AG08396 (cell line): ENCODE measurements at regions not wholly inside any gene's neighbourhood (a gene's known extent, or its start where the extent isn't known, plus 50 kb on each side); places are given as distances from the start of the nearest gene placed in this dataset.

Experiments
- DNase-seq: peaks from one replicate; pipeline ENCODE4 v3.0.0; 2012; ENCODE audit warnings: low spot score, mixed read lengths

DNA sequence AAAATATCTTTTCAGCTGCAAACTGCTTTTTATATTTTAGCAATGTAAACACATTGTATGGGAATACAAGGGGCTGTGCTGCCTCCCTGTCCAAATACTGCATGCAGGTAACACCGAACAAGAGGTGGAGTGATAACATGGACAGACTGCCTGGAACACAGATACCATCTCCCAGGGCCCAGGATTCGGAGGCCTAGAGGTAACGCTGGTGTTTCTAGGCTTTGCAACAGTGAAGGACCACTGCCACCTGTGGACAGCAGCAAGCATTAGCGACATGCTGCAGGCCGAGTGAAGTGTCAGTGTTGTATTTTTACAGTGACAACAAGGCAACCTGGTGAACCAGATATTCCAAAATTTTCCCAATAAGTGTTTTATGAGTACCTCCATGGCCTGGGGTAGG is 379.1 kb downstream of the DMRT2 start:
- no peak for DNase-seq

DNA sequence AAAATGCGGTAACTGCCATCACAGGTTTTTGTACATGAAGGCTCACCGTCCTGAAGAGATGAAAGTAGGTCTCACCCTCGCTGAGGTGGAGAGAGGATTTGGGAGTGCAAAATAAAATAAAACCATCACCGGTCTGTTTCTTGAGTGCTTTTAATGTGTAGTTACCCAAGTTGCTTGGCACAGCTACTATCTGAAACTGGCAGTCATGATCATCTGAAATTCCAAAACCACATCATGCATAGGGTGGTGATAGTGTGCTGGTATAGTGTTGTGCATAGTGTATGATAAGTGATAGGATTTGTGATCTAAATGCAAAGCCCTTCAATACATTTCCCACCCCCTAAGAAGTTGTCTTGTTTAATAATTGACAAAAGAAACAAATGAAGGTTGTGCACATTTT is 381.3 kb downstream of the DMRT2 start:
- DNase-seq, result no peak

DNA sequence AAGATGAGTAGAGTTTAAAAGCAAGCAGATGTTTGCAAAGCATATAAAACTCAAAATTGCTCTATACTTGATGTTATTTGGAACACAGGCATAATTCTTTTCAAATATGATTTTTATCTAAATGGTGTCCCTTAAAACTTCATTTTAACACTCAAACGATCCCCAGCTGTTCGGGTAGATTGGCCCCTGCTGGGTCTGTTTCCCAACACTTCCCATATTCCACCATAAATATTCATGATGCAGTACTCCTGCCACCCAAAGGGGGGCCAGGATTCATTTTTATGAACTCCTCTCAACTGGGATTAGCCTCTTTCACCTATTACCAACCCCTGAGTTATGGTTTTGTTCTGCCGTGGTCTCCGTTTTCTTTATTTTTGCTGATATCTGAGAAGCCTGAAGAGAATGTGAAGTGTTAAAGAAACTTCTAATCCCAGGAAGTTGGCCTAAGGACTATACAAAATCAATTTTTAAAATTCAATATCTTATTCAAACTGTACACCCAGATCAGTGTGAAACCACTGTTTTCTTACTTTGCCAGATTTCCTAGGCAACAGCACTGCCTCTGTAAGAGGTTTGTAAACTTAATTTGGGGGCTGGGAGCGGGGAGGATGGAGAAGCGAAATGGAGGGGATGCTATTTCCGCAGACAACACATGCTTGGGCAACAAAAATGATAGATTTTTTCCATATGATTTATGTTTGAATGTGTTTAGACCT is 384.1 kb downstream of the DMRT2 start:
- no peak for DNase-seq

DNA sequence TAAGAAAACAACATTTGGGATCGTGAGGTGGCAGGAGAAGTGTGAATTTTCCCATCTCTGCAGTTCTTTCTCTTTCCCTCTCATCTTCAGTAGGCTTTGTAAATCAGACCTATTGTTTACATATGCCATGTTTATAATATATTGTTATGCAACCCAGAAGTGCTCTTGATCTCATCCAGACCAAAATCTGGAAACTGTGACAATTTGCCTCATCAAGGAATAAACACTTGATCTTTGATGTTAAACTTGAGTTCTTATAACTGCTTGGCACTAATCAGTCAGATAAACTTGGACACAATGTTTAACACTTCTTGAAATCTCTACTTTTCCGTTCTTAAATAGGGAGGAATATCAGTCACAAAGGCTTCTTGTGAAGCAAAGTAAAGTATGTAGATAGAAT is 384.7 kb downstream of the DMRT2 start:
- no peak for DNase-seq

DNA sequence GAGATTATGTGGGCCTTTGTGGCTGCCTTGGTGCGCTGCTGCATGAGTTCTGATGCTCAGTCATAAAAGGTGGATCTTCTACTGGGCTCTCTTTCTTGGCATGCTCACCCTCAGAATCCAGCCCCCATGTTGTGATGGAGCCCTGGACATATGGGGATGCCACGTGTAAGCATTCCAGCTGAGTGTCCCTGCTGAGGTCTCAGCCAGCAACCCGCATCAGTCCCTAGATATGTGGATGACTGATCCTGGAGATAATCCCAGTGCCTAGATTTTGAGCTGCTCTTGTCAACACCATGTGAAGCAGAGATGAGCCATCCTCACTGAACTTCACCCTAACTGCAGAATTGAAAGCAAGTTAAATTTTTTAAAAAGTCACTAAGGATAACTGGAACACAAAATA is 390.1 kb downstream of the DMRT2 start:
- DNase-seq, result no peak

DNA sequence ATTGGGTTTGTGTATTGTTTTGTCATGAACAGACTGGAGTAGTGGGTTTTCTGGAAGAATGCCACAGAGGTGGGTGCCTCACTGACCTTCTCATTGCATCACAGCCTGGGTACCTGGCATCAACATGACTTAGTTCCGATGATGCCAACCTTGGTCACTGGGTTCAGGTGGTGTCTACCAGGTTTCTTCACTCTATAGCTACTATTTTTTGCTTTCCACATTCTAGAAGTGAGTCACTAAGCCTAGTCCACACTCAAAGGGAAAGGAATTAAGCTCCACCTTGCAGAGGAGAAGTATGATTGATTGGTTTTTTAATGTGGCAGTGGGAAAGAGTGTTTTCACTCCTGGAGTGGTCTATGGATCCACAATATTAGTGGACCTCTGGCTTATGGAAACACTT is 391.9 kb downstream of the DMRT2 start:
- no peak for DNase-seq

DNA sequence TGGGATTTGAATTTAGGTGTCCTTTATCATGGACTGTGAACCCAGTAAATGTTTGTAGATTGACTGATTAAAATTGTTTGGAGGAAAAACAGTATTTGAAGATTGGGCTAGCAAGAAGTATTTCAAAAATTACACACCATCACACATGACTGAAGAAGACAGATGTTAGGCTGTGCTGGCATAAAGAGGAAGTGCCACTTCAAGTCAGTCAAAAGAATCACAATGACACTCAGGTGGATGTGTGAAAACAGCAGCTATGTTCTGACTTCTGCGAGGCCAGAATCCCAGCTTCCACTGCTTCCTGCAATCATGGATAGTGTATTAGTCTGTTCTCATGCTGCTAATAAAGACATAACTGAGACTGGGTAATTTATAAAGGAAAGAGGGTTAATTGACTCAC is 393.3 kb downstream of the DMRT2 start:
- DNase-seq, result no peak

DNA sequence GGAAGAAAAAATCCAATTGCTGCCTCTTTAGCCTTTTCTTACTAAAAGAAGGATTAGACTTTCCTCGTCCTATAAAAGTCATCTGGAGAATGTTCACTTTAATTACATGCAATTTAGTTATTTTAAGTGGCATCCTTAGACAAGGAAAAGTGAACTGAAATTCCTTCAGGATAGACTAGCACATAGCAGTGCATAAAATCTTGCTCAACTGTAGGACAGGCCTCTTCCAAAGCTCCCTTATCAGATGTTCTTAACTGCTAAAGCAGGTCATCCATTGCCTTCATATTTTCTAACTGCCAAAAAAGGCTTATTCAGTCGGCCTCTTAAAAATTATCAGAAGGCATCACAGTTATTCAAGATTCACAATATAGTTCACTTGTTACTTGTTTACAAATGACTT is 396.5 kb downstream of the DMRT2 start:
- no peak for DNase-seq

DNA sequence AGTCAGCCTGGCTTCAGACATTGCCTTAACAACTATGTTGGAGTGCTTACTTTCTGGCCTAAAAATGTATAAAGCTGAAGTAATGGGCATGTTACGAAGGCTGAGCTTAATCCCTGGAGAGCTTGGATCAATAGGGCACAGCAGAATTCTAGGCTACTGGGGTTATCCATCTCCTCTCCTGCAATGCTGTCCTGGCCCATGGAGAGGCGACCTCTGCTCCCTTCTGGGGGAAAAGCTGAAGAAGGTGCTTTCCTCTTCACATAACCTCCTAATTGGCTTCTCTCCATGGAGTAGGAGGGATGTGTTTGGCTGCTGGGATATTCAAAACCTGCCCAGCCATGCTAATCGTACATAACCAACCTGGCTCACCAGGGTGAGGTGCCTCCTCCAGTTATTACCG is 403.5 kb downstream of the DMRT2 start:
- no peak for DNase-seq

DNA sequence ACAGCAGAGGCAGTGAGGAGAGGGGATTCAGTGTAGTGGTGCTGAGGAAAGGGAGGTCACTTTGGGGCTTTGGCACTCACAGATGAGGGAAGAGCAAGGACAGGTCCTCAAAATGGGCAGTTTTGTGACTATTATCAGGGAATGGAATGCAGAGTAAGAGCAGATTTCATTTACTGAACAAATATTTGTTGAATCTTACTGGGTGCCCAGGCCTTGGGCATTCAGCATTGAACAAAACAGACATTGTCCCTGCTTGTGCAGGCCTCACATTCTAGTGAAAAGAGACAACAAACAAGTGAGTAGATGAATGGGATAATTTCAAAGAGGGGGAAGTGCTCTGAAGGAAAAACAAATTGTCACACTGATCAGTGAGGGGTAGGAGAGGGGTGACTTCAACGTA is 404.1 kb downstream of the DMRT2 start:
- no peak for DNase-seq

DNA sequence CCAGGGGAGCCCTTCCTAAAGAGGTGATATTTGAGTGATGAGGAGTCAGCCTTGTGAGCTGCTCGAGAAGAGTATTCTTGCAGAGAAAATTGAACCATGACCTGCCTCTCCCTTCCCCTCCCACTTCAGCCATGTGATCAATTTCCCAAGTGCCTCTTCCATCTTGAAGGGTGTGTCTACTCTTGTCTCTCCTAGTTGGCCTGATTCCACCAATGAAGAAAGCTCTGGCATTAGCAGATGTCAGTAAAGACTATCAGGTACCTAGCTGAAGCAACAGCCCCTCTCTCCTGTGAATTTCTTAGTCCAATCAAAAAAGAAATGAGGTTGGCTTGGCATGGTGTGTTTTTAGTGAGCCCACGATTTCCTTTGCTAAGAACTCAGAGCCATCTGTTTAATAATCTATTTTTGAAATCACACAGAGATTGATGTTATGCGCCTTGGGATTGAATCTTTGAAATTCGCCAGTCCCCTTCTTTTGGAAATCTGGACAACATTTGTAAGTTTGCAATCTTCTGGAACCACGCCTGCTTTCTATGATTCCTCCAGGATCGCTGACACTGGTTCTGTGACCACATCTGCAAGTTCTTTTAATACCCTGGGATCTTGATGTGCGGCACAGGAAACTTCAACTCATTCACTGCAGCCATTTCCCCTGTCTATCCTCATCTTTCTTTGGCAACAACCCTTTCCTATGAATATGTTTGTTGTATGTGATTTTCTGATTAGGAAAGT is 404.6 kb downstream of the DMRT2 start:
- DNase-seq, result no peak

DNA sequence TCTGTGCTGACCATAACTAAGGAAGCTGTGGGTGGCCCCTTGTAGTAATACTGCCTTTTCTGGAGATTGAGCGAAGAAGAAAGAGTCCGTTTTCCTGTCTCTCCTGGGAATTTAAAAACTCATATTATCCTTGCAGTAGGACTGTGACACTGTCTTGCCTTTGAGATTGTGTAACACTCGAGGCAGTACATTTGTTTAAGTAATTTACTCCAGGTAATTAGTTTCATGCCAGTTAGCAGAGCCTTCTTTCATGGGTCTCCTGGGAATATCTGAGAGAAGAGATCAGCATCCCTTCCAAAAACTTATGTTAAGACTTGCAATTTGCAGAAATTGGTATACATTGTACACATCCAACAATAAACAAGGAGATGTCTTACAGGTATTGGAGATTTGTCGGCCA is 405.6 kb downstream of the DMRT2 start:
- DNase-seq, result no peak

DNA sequence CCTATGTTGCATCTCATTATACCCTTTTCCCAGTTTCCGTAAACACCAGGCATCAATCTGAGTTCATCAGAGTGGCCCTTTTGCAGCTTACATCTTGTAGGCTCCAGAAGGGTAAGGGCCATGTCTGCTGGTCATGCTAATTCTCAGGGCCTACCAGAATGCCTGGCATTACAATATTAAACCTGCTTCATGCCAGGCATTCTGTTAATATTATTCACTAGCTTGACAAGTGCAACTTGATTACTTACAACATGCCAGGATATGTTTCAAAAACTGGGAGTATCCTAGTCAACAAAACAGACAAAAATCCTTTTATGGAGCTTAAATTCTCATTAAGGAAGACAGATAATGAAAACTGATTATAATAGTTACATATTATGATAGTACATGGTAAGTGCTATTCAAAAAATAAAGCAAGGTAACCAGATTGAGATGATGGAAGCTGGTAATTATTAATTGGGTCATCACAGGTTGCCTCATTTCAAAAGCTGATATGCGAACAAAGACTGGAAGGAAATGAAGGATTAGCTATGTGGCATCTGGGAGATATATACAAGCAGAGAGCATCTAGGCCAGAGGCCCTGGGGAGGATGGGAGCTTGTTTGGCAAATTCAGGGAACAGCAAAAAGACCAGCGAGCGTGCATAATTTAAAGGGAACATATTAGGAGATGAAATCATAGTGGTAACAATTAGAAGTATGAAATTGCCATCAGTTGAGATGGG is 406.3 kb downstream of the DMRT2 start:
- DNase-seq, result no peak

DNA sequence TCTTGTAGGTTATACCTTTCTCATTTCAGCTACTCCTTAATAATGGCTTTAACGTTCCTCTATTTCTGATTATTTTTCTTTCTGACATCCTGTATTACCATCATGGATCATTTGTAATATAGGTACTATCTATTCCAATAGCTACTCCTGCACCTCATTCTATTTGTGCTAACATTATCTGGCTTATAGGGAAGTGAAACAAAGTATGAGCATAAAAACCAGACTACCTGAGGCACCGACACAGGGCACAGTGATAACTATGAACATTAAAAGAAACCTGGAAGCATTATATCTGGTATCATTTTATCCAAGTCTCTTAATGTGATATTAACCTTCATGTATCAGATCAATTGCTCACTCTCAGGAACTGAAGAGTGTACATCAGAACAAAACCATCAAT is 407.3 kb downstream of the DMRT2 start:
- no peak for DNase-seq

DNA sequence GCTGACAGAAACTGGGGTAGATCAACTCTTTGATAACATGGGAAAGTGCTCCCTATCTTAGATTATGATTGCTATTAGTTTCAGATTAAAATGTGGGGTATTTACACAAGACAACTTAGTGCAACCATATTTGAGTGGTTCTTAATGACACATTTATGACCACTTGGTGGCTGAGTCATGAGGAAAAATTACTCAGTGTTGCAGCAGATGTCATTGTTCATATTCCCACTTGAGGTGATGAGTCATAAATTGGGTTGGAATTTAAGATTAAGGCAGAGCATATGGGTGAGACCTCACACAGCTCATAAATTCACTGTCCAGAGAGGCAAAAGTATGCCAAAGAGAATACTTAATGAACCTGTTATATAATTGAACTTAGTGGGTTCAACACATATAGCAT is 408.3 kb downstream of the DMRT2 start:
- DNase-seq, result no peak

DNA sequence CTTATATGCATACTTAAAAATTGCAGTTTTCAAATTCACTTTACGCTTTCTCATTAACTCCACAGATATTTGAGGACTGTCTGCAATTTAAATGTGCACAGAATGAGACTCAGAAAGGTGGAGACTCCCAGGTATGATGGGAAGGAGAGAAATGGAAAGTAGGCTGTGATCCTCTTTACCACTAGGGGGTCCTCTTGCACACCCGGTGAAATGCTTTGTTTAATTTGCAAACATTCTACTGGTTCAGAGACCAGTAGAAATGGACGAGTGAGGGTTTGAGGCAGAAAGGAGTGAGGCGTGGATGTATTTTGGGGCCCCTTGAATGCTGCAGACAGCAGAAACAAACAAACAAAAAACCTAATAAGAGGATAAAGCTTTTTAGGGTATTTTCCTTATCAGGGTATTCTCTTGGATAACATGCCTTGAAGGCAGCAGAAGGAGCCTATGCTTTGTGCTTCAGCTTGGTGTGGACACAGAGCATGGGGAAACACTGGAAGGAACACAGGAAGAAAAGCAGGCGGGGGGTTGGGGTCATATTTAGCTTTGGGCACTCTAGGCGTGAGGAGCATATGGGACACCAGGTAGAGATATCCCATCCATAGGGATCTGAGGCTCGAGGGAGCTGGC is 410.1 kb downstream of the DMRT2 start:
- DNase-seq, result no peak

DNA sequence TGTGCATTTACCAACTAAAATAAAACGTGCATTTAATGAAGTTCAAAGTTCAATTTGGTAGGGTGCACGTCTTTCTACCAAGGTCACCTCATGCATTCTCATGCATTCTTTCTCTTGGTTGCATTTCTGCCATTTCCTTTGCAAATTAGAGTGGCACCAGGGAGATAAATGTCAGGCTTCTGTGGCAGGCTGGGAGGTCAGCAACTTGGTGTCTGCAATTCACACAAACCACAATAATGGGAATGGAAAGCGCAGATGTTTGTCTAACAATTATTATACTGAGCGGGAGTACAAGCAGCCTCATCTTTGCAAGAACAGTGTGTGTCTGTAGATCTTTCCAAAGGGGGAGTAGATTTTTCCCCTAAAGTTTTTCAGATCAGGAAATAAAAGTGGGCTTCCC is 411.7 kb downstream of the DMRT2 start:
- no peak for DNase-seq

DNA sequence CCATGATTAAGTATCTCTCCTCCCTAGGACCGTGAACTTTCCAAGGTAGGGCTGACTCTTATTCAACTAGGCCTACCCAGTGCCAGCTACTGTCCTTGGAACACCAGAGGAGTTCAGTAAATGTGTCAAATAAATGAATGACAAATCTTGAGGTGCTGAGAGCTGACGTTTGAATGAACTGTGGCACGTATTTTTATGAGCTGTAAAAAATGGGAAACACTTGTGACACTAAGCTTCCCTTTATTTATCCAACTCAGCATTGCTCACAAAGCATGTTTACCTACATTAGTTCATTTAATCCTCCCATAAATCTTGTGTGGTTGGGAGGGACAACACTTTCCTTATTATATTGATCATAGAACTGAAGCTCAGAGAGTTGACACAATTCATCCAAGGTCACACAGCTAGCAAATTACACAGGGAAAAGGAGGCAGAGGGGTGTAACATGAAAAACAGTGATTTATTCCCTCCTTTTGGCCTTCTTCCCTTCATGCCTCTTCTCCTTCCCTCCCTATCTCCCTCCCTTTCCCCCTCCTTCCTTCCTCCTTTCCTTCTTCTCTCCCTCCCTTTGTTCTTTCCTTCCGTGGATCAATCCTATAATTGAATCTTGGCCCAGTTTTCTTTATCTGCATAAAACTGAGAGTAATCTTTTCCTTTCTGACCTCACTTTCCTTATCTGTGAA is 412.6 kb downstream of the DMRT2 start:
- DNase-seq, result no peak

DNA sequence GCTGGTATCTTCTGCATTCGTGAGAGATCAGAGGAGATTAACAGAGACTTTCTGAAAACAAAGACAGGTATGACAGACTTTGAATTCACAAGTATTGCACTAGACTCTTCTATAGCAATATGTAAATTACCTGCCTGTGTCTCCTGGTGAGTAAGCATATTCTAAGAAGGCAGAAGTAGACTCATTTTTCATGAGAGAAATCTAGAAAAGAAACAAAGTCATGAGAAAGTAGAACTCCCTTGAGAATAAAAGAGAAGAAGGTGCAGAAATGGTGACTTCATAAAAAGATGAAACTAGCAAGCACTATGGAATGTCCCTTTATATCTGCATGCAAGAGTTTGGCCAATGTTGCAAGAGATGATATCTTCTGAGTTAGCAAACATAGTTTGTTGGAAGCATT is 419.8 kb downstream of the DMRT2 start:
- DNase-seq, result no peak

DNA sequence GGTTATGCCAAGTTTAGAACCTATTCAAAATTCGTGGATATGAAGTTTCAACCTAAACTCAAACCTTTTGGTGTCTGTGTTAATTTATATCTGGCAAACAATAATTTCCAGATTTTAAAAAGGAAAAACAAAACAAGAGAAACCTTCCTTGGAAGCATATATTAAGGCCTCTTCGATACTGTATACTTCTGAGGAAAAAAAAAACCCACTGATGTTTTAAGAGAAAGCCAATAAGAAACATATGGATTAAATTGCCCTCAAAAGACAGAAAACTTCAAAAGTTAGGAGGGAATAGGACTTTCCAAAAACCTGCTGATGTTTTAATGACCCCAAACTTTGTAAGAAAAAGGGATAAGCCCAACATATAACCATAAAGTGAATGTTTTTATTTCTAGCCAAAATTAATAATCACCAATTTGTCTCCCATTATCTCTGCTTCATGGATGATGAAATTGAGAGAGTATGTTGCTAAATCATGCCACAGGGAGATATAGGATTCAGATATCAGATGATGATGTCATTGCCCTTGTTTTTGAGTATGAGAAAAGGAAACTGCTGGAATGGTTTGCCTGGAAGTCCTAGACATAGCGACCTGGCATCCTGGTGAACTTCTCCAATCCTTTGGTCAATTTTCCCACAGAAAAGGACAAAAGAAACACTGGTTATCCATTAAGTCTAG is 423.9 kb downstream of the DMRT2 start:
- DNase-seq, result no peak

DNA sequence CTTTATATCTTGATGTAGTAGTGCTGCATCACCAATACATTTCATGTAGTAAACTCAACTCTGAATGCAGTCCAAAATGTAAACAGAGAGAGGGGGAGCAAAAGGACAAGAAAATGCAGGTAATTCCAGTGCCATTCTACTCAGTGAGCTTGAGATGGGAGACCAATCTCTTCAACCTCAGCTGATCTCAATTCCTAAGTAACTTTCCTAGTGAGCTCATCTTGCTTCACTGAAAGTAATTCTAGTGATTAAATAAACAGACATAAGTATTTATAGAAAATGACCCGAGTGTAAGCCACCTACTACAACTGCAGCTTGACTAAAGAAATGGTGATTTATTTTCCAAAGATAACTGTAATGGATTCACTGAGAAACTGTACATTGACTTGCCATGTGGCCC is 424.5 kb downstream of the DMRT2 start:
- no peak for DNase-seq
